NCI-H1105 treated with DMSO at 0.1 percent for 48 hours (cell line): ENCODE measurements at regions not wholly inside any gene's neighbourhood (a gene's known extent, or its start where the extent isn't known, plus 50 kb on each side); places are given as distances from the start of the nearest gene placed in this dataset.

Source experiments
- DNase-seq: peaks from one replicate; lab custom pipeline; 2025; lab: John Stamatoyannopoulos, UW

GRCh38 chr6:66423047-66423446, 716.0 kb upstream of the EYS start:
- DNase-seq = no peak

GRCh38 chr6:66421570-66421969, 714.5 kb upstream of the EYS start:
- DNase-seq = no peak

- no peak for DNase-seq
Observed at GRCh38 chr6:66418906-66419305, 711.9 kb upstream of the EYS start.

GRCh38 chr6:66403966-66404365, 696.9 kb upstream of the EYS start:
- no peak for DNase-seq

GRCh38 chr6:66402873-66403272, 695.8 kb upstream of the EYS start:
- no peak for DNase-seq

GRCh38 chr6:66396549-66396948, 689.5 kb upstream of the EYS start:
- no peak for DNase-seq

- DNase-seq = no peak
Observed at GRCh38 chr6:66396145-66396544, 689.1 kb upstream of the EYS start.

- no peak for DNase-seq
Observed at GRCh38 chr6:66390393-66390792, 683.4 kb upstream of the EYS start.

- DNase-seq = no peak
Observed at GRCh38 chr6:66376001-66376400, 669.0 kb upstream of the EYS start.

GRCh38 chr6:66369407-66369806, 662.4 kb upstream of the EYS start:
- no peak for DNase-seq

GRCh38 chr6:66362888-66363287, 655.9 kb upstream of the EYS start:
- no peak for DNase-seq

- no peak for DNase-seq
Observed at GRCh38 chr6:66361886-66362285, 654.9 kb upstream of the EYS start.

GRCh38 chr6:66357781-66358180, 650.8 kb upstream of the EYS start:
- no peak for DNase-seq

- no peak for DNase-seq
Observed at GRCh38 chr6:66355471-66355870, 648.4 kb upstream of the EYS start.

- DNase-seq = no peak
Observed at GRCh38 chr6:66344796-66345195, 637.8 kb upstream of the EYS start.

- no peak for DNase-seq
Observed at GRCh38 chr6:66340736-66341135, 633.7 kb upstream of the EYS start.

GRCh38 chr6:66336176-66336575, 629.1 kb upstream of the EYS start:
- DNase-seq = no peak

- DNase-seq = no peak
Observed at GRCh38 chr6:66328200-66328599, 621.2 kb upstream of the EYS start.

GRCh38 chr6:66326228-66326627, 619.2 kb upstream of the EYS start:
- DNase-seq = no peak

GRCh38 chr6:66321017-66321416, 614.0 kb upstream of the EYS start:
- no peak for DNase-seq

- peak; percentile 15 for DNase-seq
Observed at GRCh38 chr6:66307490-66307889, 600.5 kb upstream of the EYS start.

- DNase-seq = no peak
Observed at GRCh38 chr6:66291905-66292304, 584.9 kb upstream of the EYS start.

GRCh38 chr6:66289889-66290288, 582.9 kb upstream of the EYS start:
- DNase-seq = no peak

GRCh38 chr6:66278115-66278514, 571.1 kb upstream of the EYS start:
- DNase-seq = no peak

- no peak for DNase-seq
Observed at GRCh38 chr6:66277400-66277799, 570.4 kb upstream of the EYS start.
